H4 (cell line): ENCODE measurements at regions not wholly inside any gene's neighbourhood (a gene's known extent, or its start where the extent isn't known, plus 50 kb on each side); places are given as distances from the start of the nearest gene placed in this dataset.
"Not testable (repeated sequence)": the region's sequence is repeated elsewhere in the genome, so short reads cannot be mapped to it uniquely, and the experiment has no call there.

Experiments used
- DNase-seq: peaks from one replicate; pipeline ENCODE4 v3.0.0-alpha.2; 2015; ENCODE audit warnings: low spot score

- DNase-seq: not testable (repeated sequence)
These were observed 346.7 kb downstream of the OR4F29 start for GRCh38 chr1:104776-105175.

- not testable (repeated sequence) for DNase-seq
These were observed 352.0 kb downstream of the OR4F29 start for GRCh38 chr1:99481-99880.

- not testable (repeated sequence) for DNase-seq
These were observed 352.7 kb downstream of the OR4F29 start for GRCh38 chr1:98811-99210.

- not testable (repeated sequence) for DNase-seq
These were observed 360.2 kb downstream of the OR4F29 start for GRCh38 chr1:91279-91678.

- not testable (repeated sequence) for DNase-seq
These were observed 363.4 kb downstream of the OR4F29 start for GRCh38 chr1:88110-88509.

GRCh38 chr1:79152-79551, 372.3 kb downstream of the OR4F29 start:
- DNase-seq: not testable (repeated sequence)

- not testable (repeated sequence) for DNase-seq
These were observed 386.4 kb downstream of the OR4F29 start, which contains the start of gene OR4F5 for GRCh38 chr1:65119-65518. TSS of gene OR4F5 (plus strand) at chr1:65419.

GRCh38 chr1:56014-56531, 395.4 kb downstream of the OR4F29 start:
- not testable (repeated sequence) for DNase-seq

GRCh38 chr1:53182-53581, 398.3 kb downstream of the OR4F29 start:
- not testable (repeated sequence) for DNase-seq

GRCh38 chr1:41965-42466, 409.5 kb downstream of the OR4F29 start:
- DNase-seq: not testable (repeated sequence)

- not testable (repeated sequence) for DNase-seq
These were observed 410.3 kb downstream of the OR4F29 start for GRCh38 chr1:41197-41596.

GRCh38 chr1:29183-29582, 422.3 kb downstream of the OR4F29 start:
- DNase-seq: not testable (repeated sequence)

GRCh38 chr1:17298-17697, 434.2 kb downstream of the OR4F29 start:
- not testable (repeated sequence) for DNase-seq

- not testable (repeated sequence) for DNase-seq
These were observed 435.5 kb downstream of the OR4F29 start for GRCh38 chr1:16025-16424.

GRCh38 chr1:9941-10717, 441.3 kb downstream of the OR4F29 start:
- not testable (repeated sequence) for DNase-seq
